GM18511 (cell line): ENCODE measurements at regions not wholly inside any gene's neighbourhood (a gene's known extent, or its start where the extent isn't known, plus 50 kb on each side); places are given as distances from the start of the nearest gene placed in this dataset.

ENCODE experiments used
- ATAC-seq: cut with Tn5 transposase; IDR thresholded peaks from one replicate; pipeline ENCODE4 v1.9.1; 2021; ENCODE audit warnings: mild to moderate bottlenecking, moderate library complexity; ENCODE audit not compliant: unreplicated experiment

DNA sequence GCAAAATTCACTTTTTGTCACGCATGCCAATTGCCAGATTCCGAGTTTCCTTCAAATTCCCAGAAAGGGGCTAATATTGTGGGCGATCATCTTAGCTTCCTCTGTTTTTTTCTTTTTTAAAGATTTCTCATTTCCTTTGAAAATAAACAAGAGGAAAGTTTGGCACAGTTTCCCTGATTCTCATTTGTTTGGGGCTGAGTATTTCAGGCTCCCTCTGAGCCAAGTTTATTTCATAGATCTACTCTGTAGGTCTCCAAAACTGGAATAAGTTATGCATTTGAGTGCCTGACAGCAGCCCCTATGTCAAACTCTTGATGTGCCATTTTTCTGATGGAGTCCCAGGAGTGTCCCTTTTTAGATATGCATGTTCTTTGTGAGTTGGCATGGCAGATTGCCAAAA lies 1297.2 kb upstream of the WWC1 start:
- ATAC-seq, result no peak

DNA sequence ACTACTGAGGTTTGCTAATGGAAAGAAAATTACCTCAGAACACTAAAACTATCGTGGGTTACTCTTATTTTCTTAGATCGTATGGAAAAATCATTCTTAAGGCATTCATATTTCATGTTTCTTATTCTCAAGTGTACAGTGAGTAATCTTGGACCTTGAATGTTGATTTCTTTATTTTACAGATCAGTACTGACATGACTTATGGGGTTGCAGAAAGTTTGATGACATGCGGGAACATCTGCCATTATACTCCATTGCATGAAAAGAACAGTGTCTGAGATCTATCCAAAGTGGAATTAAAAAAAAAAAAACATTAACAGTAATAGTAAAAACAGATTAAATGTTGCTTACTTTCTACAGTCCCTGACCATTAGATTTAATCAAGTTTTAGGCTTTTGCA lies 1290.2 kb upstream of the WWC1 start:
- no peak for ATAC-seq

DNA sequence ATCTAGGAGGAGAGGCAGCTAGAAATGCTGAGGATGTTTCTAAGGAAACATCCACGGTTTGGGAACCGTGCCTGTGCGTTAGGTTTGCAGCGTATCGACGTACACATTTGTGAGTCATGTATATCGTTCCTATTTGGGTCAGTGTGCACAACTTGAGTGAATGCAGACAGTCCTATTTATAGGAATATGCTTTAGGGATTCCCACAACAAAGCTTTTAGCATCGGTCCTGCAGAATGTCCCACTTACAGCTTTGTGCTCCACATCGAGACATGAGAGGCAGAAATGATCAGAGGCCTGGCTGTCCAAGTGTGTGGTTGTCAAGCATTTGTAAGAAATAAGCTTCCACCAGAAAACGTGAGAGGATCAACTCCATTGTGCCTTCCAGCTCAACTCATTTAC lies 1282.7 kb upstream of the WWC1 start:
- no peak for ATAC-seq

DNA sequence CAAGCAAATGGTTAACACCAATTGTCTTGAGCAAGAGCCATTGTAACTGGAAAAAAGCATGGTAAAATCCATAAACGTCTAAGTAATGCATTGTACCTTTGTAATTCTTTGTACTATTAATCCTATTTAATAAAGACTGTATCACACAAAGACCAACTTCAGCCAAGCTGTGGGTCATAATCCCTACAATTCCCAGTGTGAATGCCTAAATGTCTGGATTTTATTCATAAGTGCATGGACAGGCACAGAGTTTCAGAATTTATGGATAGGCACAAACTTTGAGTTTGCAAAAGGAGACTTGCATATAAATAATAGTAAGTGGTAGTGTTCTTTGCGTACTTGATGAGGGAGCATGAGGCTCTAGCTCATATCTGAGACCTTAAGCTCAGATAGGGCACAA lies 1280.2 kb upstream of the WWC1 start:
- no peak for ATAC-seq

DNA sequence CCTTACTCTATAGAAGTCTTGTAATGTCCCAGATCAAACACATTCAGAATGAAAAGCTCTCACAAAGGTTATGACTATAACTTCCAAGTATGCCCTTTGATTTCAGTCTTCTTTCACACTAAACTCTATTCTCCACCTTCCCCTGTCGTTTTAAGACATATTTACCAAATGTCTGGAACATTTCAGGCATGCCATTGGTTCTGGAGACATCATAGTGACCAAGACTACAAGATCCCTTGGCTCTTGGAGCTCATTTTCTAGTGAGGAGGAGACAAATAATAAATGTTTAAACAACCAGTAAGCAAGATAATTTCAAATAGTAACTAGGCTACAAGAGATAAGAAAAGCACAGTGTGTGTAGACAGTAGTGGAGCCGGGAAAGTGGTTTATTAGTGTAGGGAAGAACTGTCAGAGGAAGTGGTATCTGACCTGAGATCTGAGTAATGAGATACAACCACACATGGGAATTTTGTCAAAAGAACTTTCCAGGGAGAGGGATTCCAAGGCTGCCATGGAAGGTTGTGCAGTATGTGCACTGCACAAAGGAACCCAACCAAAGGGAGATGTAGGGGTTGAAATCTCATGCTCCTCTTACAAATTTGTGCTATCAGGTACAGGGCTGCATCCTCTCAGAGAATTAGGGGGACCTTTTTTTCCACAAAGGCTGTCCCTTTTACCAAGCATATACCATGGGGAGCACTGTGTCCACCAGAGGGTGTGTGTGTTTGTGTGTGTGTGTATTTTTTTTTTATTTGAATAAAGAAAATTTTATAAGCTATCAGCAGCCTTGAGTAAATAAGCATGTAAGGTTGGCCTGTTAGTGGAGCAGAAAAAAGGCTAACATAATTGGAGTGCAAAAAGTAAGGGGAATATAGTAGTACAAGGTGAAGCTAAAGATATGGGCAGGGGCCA lies 1279.1 kb upstream of the WWC1 start:
- no peak for ATAC-seq

DNA sequence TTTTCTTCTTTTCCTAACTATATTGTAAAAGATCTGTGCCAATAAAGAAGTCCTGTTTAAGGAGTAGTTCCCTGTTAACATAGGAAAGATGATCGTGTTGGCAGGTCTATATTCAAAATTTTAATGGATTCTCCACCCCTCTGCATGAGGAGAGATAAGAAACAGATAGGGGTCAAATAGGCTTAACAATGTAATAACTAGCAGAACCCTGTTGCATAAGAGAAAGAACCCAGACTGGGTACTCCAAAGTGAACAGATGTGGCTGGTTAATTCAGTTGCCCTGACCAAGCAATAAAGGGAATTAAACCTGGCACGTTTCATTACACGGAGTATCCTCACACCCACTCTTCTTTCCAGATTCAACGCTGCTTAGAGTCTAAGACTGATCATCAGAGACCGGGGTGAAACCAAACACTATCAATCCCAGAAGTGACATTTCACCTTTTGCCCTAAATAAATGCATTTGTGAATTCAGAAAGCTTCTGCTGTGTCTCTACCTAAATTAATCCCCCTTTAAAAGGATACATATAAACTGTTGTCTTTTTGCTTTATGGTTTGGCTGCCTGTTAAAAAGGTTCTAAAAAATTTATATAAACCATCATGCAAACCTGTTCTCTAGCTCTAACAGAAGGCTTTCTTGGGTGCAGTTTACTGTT lies 1276.9 kb upstream of the WWC1 start:
- no peak for ATAC-seq

DNA sequence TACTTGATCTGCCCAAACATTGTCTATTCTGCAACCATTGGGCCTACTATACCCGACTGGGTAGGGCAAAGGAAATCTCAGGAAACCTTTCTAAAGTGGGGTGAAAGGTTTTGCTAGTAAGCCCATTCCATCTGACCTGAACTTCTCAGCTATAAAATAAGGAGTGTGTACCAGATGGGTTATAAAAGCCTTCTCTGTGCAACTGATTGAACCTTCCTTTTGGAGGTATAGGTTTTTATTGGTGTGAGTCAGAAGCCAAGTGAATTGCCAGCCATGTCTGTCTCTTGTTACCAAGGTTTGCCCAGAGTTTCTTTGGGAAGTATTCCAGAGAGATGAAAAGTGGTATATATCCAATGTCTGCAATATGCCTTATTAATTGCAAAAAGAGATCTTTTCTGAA lies 1271.0 kb upstream of the WWC1 start:
- no peak for ATAC-seq

DNA sequence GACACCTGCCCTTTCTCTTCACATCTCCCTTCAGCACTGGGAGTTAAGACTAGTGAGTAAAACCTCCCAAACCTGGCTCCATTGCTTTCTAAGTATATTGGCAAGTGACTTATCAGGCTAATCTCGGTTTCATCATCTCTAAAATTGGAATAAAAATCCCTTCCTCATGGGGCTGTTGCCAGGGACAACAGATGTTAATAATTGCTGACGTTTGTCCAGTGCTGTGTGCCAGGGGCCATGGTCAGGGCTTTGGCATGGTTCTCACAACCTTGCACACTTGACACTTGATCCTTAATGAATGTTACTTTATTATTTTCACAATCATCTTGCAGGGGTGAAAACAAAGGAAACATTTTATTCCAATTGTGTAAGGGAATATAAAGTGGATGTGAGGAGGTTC lies 1262.0 kb upstream of the WWC1 start:
- no peak for ATAC-seq

DNA sequence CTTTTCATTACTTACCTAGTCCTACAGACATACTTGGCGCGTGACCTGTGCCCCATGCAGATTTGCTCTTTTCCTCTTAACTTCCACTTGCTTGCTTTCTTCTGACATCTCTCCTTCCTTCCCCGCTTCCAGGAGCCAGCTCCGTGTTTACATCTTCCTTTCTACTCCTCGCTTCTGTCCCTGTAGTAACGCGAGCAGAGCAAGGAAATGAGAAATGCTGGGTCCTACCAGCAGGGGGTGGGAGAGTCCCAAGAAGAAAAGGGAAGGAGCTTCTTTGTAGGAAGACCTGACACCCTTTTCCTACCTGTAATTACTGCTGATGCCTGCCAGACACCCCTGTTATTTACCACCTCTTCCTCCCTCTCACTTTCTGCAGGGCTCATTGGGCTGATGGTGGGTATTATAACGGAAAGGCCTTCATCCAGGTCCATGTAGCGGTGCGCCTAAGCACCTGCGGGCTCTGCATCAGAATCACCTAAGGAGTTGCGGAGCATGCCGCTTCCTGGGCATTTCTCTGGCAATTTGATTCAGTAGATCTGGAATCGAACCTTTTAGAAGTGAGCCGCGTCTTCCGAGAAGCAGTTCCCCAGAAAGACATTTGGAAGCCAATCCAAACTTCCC lies 1260.8 kb upstream of the WWC1 start:
- ATAC-seq, result no peak

DNA sequence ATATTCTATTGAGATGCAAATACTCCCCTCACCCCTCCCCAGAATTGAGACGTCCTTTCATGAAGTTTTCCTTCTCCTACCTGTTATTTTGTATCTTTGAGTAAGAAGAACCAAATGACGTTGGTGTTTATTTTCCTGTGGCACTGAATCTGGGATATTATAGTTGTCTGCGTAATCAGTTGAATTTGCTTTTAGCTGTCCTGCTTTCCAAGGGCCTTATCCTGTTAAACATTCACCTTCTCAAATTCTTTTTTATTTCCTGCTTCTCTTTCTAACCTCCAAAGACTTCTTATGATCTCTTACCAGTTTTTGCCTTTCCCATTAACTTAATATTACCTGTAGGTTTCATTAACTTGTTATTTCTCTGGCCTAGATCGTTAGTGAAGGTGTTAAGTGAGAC lies 1254.9 kb upstream of the WWC1 start:
- ATAC-seq, result no peak

DNA sequence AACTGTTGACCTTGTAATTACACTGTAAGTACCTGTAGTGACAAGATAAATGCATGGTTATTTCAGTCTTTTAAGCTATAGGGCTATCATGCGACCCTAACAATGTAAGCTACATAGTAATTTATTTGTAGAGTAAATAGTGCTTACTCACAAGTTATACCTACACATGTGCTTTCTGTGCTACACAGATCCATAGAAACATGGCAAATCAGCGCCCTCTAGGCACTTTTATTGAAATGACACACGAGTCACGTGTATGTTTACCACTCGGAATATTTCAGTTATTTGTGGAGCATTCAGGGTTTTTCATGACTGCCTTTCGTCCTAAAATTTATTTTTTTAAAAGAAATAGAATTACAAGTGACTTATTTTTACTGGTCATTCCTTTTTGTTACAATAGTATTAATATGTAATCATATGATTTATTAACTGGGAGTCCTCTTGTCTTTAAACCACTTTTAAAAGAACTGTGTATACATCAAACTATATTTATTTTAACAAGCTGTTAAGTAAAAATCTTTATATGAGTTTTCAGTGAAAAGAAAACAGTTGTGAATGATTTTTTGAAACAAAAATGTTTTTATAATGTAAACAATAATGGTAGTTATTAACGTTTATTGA lies 1242.3 kb upstream of the WWC1 start:
- ATAC-seq, result peak; percentile 47

DNA sequence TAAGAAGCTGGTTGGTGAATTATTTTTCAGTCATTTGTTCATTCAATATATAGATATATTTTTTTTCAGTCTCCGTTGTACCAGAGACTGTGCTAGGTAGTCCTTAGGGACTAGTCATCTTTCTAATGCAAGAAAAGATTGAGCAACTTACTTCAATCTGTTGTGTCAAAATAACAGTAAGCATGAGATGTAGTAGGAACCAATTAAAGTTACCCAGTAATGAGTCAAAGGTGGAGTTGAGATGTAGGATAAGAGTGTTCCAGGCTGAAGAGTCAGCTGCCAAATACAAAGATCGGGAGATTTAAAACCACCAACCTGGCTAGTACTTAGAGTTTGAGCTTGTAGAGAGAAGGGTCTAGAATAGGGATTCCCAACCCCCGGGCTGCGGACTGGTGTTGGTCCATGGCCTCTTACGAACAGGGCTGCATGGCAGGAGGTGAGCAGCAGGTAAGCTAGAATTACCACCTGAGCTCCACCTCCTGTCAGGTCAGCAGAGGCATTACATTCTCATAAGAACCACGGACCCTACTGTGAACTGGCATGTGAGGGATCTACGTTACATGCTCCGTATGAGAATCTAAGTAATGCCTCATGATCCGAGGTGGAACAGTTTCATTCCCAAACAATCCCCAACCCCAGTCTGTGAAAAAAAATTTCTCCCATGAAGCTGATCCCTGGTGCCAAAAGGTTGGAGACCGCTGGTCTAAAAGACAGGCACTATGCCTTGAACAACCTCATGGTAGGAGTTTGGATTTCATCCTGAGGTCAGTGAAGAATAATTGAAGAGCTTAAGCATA lies 1241.5 kb upstream of the WWC1 start:
- no peak for ATAC-seq

DNA sequence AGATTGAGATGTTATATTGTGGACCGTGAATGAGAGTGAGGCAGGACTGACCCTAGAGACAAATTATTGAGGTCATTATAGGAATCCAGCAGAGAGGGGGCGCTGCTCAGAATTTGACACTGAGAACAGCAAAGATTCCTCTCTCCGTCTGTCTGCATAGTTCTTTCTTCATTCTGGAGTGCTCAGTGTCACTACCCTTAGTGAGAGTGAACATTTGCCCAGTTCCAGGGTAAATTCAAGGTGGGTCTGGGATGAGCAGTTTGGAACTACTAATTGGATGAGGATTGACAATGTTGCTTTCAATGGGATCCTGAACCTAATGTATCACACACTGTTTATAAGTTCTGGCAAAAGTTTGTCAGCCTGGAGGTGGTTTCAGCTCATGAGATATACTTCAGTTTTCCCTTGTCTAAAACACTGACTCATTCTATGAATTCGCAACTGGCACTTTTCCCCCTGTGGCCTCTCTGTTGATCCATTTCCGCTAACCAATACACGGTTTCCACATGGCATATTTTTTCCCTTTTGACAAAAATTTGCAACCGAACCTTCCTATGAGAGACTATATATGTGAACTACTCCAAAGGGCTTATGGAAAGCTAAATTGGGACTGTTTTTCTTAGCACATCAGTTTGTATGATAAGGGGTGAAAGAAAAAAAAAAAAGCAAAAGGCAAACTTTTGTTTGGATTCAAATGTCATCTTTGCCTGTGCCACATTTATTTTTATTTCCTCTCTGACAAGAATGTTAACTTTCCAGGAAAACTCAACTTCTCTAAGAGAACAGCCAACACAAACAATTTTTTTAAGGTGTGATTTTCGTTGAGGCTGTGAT lies 1240.7 kb upstream of the WWC1 start:
- ATAC-seq, result no peak

DNA sequence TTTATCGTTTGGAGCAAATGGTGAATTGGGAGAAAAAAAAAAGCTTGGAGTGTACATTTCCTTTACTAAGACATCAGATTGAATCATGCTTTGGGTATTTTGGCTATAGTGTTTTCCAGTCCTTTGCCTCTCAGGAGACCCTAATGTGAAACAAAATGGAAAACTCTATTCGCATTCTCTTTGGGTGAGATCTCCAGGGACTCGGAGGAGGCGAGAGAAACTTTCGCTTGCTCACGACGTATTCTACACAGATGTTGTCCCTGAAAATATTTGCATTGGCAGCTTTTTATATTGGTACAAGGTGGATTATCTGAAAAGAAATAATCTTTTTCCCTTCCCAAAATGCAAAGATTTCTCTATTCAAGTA lies 1240.1 kb upstream of the WWC1 start:
- no peak for ATAC-seq

DNA sequence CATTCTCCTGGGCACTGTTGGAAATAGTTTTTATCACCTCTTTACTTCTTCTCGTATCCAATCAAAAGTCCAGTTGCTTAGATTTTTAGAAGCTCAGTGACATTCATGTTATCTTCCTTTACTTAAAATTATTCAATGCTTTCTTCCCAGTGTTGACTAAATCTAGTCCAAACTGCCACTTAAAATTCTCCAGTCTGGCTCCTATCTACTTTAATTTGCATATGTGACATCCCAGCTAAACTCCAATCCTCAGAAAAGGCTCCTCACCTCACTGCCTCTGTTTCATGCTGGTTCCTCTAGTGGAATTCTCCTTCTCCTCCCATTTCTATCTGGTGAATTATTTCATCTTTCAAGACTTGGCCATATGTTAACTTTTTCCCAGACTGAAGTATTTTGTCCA lies 1238.7 kb upstream of the WWC1 start:
- no peak for ATAC-seq

DNA sequence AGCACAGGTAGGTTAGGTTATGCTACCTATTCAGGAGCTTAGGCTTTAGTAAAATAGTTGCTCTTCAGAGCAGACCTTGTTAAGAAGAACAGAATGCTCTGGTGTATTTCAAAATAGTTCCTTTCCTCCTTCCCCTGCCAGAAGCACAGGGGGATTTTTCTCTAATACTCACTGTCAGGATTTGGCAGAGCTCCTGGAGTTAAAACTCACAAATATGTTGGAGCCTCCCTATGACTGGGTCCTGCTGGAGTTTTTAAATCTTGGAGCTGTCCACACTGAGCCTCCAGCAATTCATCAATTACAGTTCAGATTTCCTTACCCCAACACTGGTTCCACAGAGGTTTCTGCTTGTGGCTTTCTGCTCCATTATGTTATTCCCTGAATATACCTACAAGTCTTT lies 1233.8 kb upstream of the WWC1 start:
- ATAC-seq, result no peak

DNA sequence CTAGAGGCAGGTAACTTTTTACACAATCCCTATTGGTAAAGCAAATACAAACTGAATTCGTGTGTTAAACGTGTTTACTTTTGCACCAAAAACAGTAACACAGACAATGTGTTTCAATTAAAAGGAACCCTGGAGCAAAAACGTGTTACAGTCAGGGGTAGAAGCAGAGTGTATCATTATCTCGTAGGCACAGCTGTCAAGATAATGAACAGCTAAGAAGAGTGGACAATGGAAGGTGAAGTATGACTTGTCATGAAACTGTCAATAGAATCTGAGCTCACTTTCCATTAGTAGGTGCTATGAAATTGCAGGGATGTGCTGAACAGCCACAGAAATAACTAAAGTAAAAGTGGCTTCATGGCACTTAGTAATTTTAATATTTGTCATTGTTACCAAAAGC lies 1229.8 kb upstream of the WWC1 start:
- ATAC-seq, result no peak

DNA sequence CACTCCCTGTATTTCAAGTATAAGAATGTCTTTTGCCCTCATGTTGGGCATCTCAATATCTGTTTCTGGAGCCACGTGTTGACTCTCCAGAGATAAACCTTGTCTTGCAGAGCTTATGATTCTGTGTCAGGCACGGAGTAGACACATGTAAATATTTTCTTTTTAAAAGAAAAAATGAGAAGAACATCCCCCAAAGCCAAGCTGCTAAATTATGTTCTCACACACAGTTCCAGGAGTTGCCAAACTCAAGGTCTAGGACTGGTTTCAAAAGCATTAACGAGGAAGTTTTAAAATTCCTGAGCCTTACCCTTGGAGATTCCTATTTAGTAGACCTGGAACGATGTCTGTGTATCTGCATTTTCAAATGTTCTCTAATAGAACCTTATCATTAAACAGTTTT lies 1228.3 kb upstream of the WWC1 start:
- ATAC-seq, result no peak

DNA sequence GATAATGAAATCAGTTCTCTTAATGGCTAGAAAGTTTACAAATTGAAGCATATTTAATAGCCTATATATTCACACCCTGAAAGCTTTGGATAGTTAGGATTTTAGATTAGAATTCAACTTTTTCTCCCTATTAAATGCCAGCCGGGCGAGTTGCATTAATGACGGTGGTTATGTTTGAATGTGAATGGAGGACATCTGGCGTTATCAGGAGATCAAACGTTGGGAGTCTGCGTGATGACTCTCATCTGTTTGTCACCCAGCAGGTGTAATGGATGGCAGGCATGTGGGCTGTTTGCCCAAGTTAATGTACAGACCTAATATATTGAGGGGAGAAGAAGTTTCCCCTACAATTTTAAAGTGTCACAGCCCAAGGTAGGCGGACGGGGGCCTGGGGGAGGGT lies 1227.7 kb upstream of the WWC1 start:
- ATAC-seq, result no peak

DNA sequence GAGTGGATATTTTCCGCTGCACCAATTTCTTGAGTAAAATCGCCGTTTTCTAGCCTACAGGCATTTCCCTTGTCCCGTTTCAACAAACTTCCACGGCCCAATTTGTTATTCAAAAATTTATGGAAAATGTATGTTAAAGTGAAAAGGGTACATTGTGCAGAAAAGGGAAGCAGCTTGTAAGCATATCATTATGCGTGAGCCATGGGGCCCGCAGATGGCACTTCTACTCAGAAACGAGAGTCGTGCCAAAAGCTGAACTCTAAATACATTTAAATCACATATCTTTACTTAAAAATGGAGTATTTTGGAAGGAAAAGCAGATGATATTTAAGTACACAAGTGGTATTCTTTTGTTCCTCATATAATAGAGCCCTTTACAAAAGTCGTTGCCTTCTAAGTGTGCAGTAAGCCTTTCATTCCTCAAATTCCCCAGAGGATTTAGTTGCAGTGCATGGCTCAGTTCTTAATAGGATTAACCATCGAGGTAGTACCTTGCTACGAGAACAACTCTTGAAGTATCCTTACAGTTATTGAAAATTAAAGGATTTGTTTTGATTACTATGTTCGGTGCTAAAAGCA lies 1227.2 kb upstream of the WWC1 start:
- ATAC-seq, result no peak
